ENCODE measurements at regions not wholly inside any gene's neighbourhood (a gene's known extent, or its start where the extent isn't known, plus 50 kb on each side); places are given as distances from the start of the nearest gene placed in this dataset.

DNA sequence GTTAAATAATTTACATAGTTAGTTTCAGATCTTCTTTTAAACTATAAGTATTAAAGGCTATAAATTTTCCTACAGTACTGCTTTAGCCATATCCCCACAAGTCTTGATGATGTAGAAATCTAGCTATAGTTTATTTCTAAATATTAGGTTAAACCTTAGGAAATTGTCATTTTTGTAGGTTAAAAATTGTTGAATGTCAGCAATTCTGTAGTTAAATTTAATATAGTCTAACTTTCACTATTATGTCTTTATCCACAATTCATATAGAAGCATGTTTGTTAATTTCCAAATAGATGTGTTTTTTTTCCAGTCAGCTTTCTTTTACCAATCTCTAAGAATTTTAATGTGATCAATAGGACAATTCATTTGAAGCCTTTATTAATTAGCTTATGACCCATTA, 199.7 kb downstream of the ETAA1 start:
- Histone ChIP-seq H3K27me3 (replicated peaks; ENCODE audit: control insufficient read depth, insufficient read depth, low read length) (no peaks in the 10 kb centered on the region), H3K36me3 (ENCODE audit: control insufficient read depth, insufficient read depth, low read length) (no peaks in the 10 kb centered on the region), H3K4me3 (replicated peaks; ENCODE audit: low read depth, low read length) (no peak overlapping the region)
- DNase-seq (ENCODE audit: extremely low read depth, insufficient read length), result no peak
- TF ChIP-seq, protein P1, sequence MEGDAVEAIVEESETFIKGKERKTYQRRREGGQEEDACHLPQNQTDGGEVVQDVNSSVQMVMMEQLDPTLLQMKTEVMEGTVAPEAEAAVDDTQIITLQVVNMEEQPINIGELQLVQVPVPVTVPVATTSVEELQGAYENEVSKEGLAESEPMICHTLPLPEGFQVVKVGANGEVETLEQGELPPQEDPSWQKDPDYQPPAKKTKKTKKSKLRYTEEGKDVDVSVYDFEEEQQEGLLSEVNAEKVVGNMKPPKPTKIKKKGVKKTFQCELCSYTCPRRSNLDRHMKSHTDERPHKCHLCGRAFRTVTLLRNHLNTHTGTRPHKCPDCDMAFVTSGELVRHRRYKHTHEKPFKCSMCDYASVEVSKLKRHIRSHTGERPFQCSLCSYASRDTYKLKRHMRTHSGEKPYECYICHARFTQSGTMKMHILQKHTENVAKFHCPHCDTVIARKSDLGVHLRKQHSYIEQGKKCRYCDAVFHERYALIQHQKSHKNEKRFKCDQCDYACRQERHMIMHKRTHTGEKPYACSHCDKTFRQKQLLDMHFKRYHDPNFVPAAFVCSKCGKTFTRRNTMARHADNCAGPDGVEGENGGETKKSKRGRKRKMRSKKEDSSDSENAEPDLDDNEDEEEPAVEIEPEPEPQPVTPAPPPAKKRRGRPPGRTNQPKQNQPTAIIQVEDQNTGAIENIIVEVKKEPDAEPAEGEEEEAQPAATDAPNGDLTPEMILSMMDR (IDR thresholded peaks at IDR 0.05; ENCODE audit: insufficient read depth, low read length, poor library complexity, severe bottlenecking), result no peak

DNA sequence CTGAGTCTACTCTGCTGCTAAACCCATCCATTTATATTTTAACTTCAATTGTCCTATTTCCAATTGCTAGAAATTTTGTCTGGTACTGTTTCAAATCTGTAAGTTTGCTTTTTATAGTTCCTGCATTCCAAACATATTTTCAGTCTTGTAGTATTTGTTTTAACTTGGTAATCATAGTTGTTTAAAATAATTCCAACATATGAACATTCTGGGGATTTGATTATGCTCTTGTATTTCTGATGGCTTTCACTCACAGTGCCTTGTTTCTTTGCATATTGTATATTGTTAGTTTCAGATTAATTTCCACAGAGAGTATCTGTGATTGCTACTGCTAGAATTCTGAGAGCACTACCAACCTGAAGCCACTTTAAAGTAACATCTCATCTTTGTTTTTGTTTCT, 202.4 kb downstream of the ETAA1 start:
- H3K36me3 ChIP-seq (ENCODE audit: control insufficient read depth, insufficient read depth, low read length), result no peaks in the 10 kb centered on the region
- H3K4me3 ChIP-seq (replicated peaks; ENCODE audit: low read depth, low read length), result no peak overlapping the region
- DNase-seq (ENCODE audit: extremely low read depth, insufficient read length), result no peak
- TF ChIP-seq, protein P1 (IDR thresholded peaks at IDR 0.05; ENCODE audit: insufficient read depth, low read length, poor library complexity, severe bottlenecking), result no peak
- H3K27me3 ChIP-seq (replicated peaks; ENCODE audit: control insufficient read depth, insufficient read depth, low read length), result no peaks in the 10 kb centered on the region

DNA sequence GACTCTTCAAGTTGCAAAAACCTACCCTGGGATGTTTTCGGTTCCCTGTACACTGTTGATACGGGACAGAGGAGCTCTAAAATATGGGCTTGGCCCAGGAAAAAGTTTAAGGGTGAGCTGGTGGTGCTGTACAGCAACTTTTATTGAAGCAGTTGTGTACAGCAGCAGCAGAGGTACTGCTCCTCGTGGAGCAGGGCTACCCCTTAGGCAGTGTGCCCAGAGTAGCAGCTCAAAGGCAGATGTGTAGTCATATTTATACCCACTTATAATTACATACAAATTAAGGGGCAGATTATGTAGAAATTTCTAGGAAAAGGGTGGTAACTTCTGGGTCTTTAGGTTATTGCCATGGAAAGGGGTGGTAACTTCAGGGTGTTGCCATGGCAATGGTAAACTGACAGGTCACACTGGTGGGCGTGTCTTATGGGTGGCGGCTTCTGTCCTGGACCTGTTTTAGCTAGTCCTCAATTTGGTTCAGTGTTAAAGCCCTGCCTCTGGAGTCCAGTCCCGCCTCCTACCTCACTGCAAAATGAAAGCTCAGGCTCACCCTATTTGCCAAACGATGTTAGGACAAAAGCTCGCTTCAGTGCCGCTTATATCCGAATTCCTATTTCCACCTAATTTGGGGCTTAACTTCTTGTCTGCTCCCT, 203.2 kb downstream of the ETAA1 start:
- DNase-seq (ENCODE audit: extremely low read depth, insufficient read length), result no peak
- H3K4me3 ChIP-seq (replicated peaks; ENCODE audit: low read depth, low read length), result no peak overlapping the region
- no peaks in the 10 kb centered on the region for H3K36me3 ChIP-seq (ENCODE audit: control insufficient read depth, insufficient read depth, low read length)
- no peaks in the 10 kb centered on the region for H3K27me3 ChIP-seq (replicated peaks; ENCODE audit: control insufficient read depth, insufficient read depth, low read length)
- TF ChIP-seq, protein P1 (IDR thresholded peaks at IDR 0.05; ENCODE audit: insufficient read depth, low read length, poor library complexity, severe bottlenecking), result no peak

DNA sequence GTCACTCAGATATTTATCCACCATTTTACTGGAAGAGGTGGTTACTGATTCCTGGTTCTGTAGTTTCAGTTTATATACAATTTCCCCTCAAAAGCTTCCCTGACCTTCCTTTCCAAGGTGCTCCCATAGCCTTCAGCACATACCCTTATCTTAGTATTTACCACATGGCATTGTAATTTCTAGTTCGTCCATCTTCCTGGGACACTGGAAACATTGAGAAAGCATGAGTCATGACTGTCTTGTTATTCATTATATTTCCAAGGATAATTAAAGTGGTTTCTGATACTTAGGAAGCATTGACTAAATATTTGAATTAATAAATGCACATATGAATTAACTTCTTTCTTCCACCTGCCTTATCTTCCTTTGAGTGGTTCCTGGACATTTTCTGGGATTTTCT, 203.8 kb downstream of the ETAA1 start:
- TF ChIP-seq, protein P1 (IDR thresholded peaks at IDR 0.05; ENCODE audit: insufficient read depth, low read length, poor library complexity, severe bottlenecking), result no peak
- Histone ChIP-seq H3K4me3 (replicated peaks; ENCODE audit: low read depth, low read length) (no peak overlapping the region), H3K27me3 (replicated peaks; ENCODE audit: control insufficient read depth, insufficient read depth, low read length) (no peaks in the 10 kb centered on the region), H3K36me3 (ENCODE audit: control insufficient read depth, insufficient read depth, low read length) (no peaks in the 10 kb centered on the region)
- DNase-seq (ENCODE audit: extremely low read depth, insufficient read length), result no peak

DNA sequence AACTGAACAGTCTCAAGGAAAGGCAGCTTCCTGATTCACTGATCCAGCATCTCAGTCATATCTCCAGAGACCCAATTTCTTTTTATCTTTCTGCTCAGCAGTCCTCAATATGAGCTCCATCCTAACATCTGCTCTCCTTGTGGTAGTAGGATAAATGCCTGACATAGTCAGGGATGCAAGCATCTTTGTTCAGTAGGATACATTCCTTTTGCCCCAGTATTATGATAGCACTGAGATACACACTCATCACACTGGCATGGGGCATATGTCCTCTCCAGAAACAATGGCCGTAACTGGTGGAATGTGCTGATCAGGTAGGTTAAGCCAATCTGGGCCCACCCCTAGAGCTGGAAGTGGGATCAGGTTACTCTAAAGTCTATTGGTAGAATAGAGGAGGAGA, 207.2 kb downstream of the ETAA1 start:
- no peak overlapping the region for H3K4me3 ChIP-seq (replicated peaks; ENCODE audit: low read depth, low read length)
- H3K27me3 ChIP-seq (replicated peaks; ENCODE audit: control insufficient read depth, insufficient read depth, low read length), result no peaks in the 10 kb centered on the region
- DNase-seq (ENCODE audit: extremely low read depth, insufficient read length), result no peak
- H3K36me3 ChIP-seq (ENCODE audit: control insufficient read depth, insufficient read depth, low read length), result no peaks in the 10 kb centered on the region
- TF ChIP-seq, protein P1 (IDR thresholded peaks at IDR 0.05; ENCODE audit: insufficient read depth, low read length, poor library complexity, severe bottlenecking), result no peak

DNA sequence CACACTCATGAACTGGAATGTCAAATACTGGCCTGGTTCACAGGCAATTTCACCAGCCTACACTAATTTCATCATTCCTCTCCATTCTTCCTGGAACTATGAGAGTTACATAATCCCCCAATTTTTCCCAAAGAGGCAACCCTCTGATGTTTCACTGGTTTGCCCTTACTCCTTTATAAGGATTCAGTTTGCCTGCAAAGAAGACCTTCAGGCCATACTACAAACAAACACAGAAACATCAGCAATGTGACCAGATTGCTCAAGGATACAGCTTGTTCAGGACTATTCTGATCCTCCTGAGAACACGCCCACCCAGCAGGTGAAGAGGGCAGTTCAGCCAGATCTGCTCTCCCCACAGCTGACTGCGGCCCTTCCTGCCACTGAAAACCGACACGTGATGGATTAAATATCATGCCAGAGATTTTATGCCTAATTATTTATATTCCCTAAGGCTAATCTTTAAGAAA, 215.5 kb downstream of the ETAA1 start:
- H3K4me3 ChIP-seq (replicated peaks; ENCODE audit: low read depth, low read length), result no peak overlapping the region
- no peaks in the 10 kb centered on the region for H3K27me3 ChIP-seq (replicated peaks; ENCODE audit: control insufficient read depth, insufficient read depth, low read length)
- DNase-seq (ENCODE audit: extremely low read depth, insufficient read length), result no peak
- TF ChIP-seq, protein P1 (IDR thresholded peaks at IDR 0.05; ENCODE audit: insufficient read depth, low read length, poor library complexity, severe bottlenecking), result no peak
- H3K36me3 ChIP-seq (ENCODE audit: control insufficient read depth, insufficient read depth, low read length), result no peaks in the 10 kb centered on the region
